BLaER1 (cell line): ENCODE measurements at regions not wholly inside any gene's neighbourhood (a gene's known extent, or its start where the extent isn't known, plus 50 kb on each side); places are given as distances from the start of the nearest gene placed in this dataset.

Experiments
- H3K27ac ChIP-seq: shearing (Covaris generic); formaldehyde crosslinking; 2 replicates; pipeline ENCODE4 v1.8.1; 2022
- H3K27me3 ChIP-seq: shearing (Covaris generic); formaldehyde crosslinking; 2 replicates; pipeline ENCODE4 v1.8.1; 2022
- H3K36me3 ChIP-seq: shearing (Covaris generic); formaldehyde crosslinking; 2 replicates; pipeline ENCODE4 v1.8.1; 2022
- H3K4me1 ChIP-seq: shearing (Covaris generic); formaldehyde crosslinking; 2 replicates; pipeline ENCODE4 v1.8.1; 2022
- H3K4me2 ChIP-seq: shearing (Covaris generic); formaldehyde crosslinking; 2 replicates; pipeline ENCODE4 v1.8.1; 2022
- H3K4me3 ChIP-seq: shearing (Covaris generic); formaldehyde crosslinking; 2 replicates; pipeline ENCODE4 v1.8.1; 2022
- H3K9ac ChIP-seq: shearing (Covaris generic); formaldehyde crosslinking; 2 replicates; pipeline ENCODE4 v1.8.1; 2022
- H3K9me3 ChIP-seq: shearing (Covaris generic); formaldehyde crosslinking; 2 replicates; pipeline ENCODE4 v1.8.1; 2022
- H4K20me1 ChIP-seq: shearing (Covaris generic); formaldehyde crosslinking; 2 replicates; pipeline ENCODE4 v1.8.1; 2022
- Cebpa-rat ChIP-seq: shearing (Covaris generic); IDR thresholded peaks from 2 replicates; pipeline ENCODE4 v1.8.1; 2022

- Histone ChIP-seq H3K27me3 (no peaks in the 10 kb centered on the region), H3K9me3 (peaks cover 44% of the 10 kb centered on the region), H3K4me1 (peaks cover 11% of the 10 kb centered on the region), H3K4me3 (no peak overlapping the region), H3K36me3 (no peaks in the 10 kb centered on the region), H3K27ac (no peak overlapping the region), H4K20me1 (no peaks in the 10 kb centered on the region), H3K9ac (no peak overlapping the region), H3K4me2 (no peak overlapping the region)
- TF ChIP-seq Cebpa-rat, result no peak
These were observed 109.5 kb downstream of the C9orf50 start for GRCh38 chr9:129511285-129511900.

DNA sequence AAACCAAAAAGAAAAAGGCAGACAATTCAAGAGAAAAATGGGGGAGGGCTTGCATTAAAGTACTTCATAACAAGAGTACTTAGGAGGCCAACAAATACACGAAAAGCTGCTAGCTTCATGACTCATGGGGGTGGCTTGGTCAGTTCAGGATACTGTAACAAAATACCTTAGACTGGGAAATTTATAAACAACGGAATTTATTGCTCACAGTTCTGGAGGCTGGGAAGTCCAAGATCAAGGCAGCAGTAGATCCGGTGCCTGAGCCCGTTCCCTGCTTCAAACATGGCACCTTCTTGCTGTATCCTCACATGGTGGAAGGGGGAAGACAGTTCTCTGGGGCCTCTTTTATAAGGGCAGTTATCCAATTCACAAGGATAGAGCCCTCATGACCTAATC, 111.4 kb downstream of the C9orf50 start:
- no peak for TF ChIP-seq Cebpa-rat
- Histone ChIP-seq H3K4me3 (no peak overlapping the region), H3K4me2 (no peak overlapping the region), H3K27ac (no peak overlapping the region), H3K27me3 (no peaks in the 10 kb centered on the region), H3K9me3 (peaks cover 25% of the 10 kb centered on the region), H3K4me1 (peaks cover 11% of the 10 kb centered on the region), H3K9ac (no peak overlapping the region), H3K36me3 (no peaks in the 10 kb centered on the region), H4K20me1 (no peaks in the 10 kb centered on the region)

DNA sequence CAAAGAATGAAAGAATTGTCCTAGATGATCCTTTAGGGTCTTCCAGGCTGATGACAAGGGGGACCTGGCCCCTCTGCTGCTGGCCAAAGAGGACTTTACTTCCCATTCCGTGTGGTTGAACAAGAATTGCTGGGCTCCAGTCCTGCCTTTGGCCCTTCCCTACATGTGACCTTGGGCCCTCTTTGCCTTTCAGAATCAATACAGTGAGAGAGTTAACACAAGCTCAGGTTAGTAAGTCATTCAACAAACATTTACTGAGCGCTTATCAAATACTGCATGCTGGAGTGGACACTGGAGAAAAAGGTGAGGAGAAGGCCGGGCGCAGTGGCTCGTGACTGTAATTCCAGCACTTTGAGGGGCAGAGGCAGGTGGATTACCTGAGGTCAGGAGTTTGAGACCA, 113.1 kb downstream of the C9orf50 start:
- TF ChIP-seq Cebpa-rat, result no peak

GRCh38 chr9:129506892-129507291, 114.0 kb downstream of the C9orf50 start:
- H3K27ac ChIP-seq, result no peak overlapping the region
- H3K9me3 ChIP-seq, result peaks cover 1% of the 10 kb centered on the region; the same call in 1 of the 2 replicates
- no peak overlapping the region for H3K9ac ChIP-seq
- H3K4me2 ChIP-seq, result no peak overlapping the region
- H4K20me1 ChIP-seq, result no peaks in the 10 kb centered on the region
- no peak; the same call in 1 of the 2 replicates for TF ChIP-seq Cebpa-rat
- H3K36me3 ChIP-seq, result 0 out of 2 replicates have a peak, but pooled peaks cover 3% of the 10 kb centered on the region
- no peaks in the 10 kb centered on the region for H3K27me3 ChIP-seq
- H3K4me3 ChIP-seq, result no peak overlapping the region
- peaks cover 26% of the 10 kb centered on the region for H3K4me1 ChIP-seq

More for the DNA sequence above, 113.1 kb downstream of the C9orf50 start:
- 0 out of 2 replicates have a peak, but pooled peaks cover 3% of the 10 kb centered on the region for H3K36me3 ChIP-seq
- no peaks in the 10 kb centered on the region for H3K27me3 ChIP-seq
- no peak overlapping the region for H3K9ac ChIP-seq
- no peaks in the 10 kb centered on the region for H4K20me1 ChIP-seq
- no peak overlapping the region for H3K27ac ChIP-seq
- H3K4me3 ChIP-seq, result no peak overlapping the region
- H3K9me3 ChIP-seq, result peaks cover 8% of the 10 kb centered on the region
- no peak overlapping the region for H3K4me2 ChIP-seq
- peaks cover 22% of the 10 kb centered on the region for H3K4me1 ChIP-seq

GRCh38 chr9:129506041-129506440, 114.9 kb downstream of the C9orf50 start:
- no peak overlapping the region for H3K27ac ChIP-seq
- peaks cover 26% of the 10 kb centered on the region for H3K4me1 ChIP-seq
- 0 out of 2 replicates have a peak, but pooled peaks cover 3% of the 10 kb centered on the region for H3K36me3 ChIP-seq
- no peak overlapping the region for H3K9ac ChIP-seq
- TF ChIP-seq Cebpa-rat, result no peak
- no peak overlapping the region for H3K4me3 ChIP-seq
- H3K27me3 ChIP-seq, result no peaks in the 10 kb centered on the region
- no peak overlapping the region for H3K4me2 ChIP-seq
- H3K9me3 ChIP-seq, result no peaks in the 10 kb centered on the region
- no peaks in the 10 kb centered on the region for H4K20me1 ChIP-seq

DNA sequence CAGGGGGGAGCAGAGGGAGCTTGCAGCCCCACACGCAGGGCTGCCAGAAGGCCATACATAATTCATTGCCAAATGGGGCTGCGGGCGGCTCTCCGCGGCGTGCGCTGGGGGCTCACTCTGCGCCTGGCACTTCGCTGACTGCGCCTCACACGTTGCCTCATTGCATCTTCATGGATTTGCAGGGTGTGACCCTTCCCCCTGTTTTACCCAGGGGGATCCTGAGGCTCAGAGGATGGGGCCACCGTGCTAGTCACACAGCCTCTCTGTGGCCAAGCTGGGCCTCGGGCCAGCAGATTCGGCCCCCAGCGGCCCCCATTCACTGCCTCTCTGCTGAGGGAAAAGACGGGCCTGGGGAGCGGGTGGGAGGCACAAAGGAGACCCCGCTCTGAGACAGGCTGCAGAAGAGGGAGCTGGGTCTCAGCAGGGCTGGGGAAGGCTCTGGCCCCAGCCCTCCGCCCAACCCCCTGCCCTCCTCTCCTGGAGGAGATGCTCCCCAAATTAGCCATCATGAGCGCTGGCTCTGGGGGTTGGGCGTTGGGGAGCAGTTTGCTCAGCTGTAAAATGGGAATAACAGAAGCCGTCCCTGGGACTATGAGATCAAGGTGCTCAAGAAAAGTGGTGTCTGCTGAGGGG, 115.5 kb downstream of the C9orf50 start:
- Histone ChIP-seq H3K4me3 (no peak overlapping the region), H3K4me2 (no peak overlapping the region), H3K9ac (no peak overlapping the region), H3K36me3 (0 out of 2 replicates have a peak, but pooled peaks cover 3% of the 10 kb centered on the region), H3K4me1 (peaks cover 26% of the 10 kb centered on the region), H4K20me1 (no peaks in the 10 kb centered on the region), H3K27me3 (no peaks in the 10 kb centered on the region), H3K9me3 (no peaks in the 10 kb centered on the region), H3K27ac (no peak overlapping the region)
- no peak for TF ChIP-seq Cebpa-rat

- Histone ChIP-seq H3K4me2 (no peak overlapping the region), H3K27me3 (no peaks in the 10 kb centered on the region), H3K36me3 (0 out of 2 replicates have a peak, but pooled peaks cover 3% of the 10 kb centered on the region), H3K4me1 (peaks cover 26% of the 10 kb centered on the region), H3K9me3 (no peaks in the 10 kb centered on the region), H4K20me1 (no peaks in the 10 kb centered on the region), H3K27ac (no peak overlapping the region), H3K4me3 (no peak overlapping the region), H3K9ac (no peak overlapping the region)
- TF ChIP-seq Cebpa-rat, result no peak
These were observed 116.5 kb downstream of the C9orf50 start for GRCh38 chr9:129504404-129504803.

DNA sequence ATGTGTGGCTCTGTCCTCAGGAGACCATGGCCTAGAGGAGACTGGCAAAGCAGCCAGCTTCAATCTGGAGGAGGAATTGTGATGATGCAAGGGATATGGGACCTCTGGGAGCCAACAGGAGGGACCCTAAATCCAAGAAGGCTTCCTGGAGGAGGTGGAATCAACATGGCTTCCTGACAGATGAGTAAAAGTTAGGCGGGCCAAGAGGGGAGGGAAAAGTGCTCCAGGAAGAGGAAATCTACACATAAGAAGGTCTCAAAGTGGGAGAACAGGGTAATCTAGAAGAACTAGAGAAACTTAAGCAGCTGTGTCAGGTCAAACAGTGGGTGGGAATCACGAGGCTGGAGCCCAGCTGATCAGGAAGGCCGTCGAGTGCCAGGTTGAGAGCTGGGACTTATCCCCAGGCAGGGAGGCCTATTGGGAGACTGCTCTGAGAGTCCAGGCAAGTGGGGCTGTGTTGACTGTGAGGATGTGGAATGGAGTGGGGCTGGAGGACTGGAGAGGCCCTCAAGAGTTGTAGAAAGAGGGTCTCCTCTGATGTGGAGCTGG, 119.1 kb downstream of the C9orf50 start:
- H4K20me1 ChIP-seq, result no peaks in the 10 kb centered on the region
- no peak overlapping the region for H3K27ac ChIP-seq
- TF ChIP-seq Cebpa-rat, result no peak
- H3K9me3 ChIP-seq, result no peaks in the 10 kb centered on the region
- no peaks in the 10 kb centered on the region for H3K27me3 ChIP-seq
- no peak overlapping the region for H3K4me2 ChIP-seq
- peaks cover 28% of the 10 kb centered on the region for H3K4me1 ChIP-seq
- no peak overlapping the region for H3K9ac ChIP-seq
- H3K36me3 ChIP-seq, result 0 out of 2 replicates have a peak, but pooled peaks cover 3% of the 10 kb centered on the region
- no peak overlapping the region for H3K4me3 ChIP-seq

DNA sequence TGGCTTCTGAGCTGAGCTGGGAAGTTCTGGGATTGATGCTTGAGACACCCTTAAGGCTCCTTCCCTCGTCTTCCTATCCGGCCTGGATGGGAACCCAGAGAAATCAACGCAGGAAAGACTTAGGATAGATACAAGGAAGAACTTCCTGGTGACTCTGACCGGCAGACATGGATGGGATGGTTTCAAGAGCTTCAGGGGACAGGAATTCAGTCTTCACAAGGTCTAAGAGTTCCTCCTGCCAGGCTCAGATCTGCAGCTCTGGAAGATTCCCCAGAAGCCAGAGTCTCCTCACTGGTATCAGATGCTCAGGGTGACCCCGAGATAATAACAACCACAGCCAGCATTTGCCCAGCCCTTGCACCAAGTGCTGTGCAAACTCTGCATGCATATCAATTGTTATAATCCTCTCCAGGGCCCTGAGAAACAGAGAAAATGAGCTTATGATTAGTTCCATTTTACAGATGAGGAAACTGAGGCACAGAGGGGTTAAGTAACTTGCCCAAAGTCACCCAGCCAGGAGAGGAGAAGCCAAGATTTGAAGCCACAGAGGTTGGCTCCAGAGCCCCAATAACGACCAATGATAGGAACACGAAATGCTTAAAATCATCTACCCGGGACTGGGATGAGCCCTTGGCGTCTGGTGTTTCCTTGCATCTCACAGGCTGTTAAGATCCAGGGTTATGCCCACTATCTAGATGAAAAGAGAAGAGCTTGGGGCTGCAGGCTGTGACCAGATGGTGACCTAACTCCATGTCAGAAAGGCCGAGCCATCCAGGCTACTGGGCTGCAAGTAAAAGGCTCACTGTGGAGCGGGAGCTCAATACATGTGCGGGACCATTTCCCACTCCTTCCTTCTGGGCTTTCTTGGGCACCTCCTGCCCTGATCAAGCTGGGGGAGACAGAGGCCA, 119.8 kb downstream of the C9orf50 start:
- Histone ChIP-seq H3K36me3 (0 out of 2 replicates have a peak, but pooled peaks cover 3% of the 10 kb centered on the region), H3K27ac (no peak overlapping the region), H3K4me2 (no peak overlapping the region), H3K4me1 (peaks cover 32% of the 10 kb centered on the region), H3K4me3 (no peak overlapping the region), H3K9me3 (no peaks in the 10 kb centered on the region), H3K9ac (no peak overlapping the region), H4K20me1 (no peaks in the 10 kb centered on the region), H3K27me3 (no peaks in the 10 kb centered on the region)
- TF ChIP-seq Cebpa-rat, result no peak
